ENCODE measurements at regions not wholly inside any gene's neighbourhood (a gene's known extent, or its start where the extent isn't known, plus 50 kb on each side); places are given as distances from the start of the nearest gene placed in this dataset.

GRCh38 chr2:204472375-204472774, 72.9 kb upstream of the PARD3B start:
- no peaks in the 10 kb centered on the region for H3K9me3 ChIP-seq (ENCODE audit: control insufficient read depth, low read depth, low read length)
- no peak overlapping the region for H3K56ac ChIP-seq (ENCODE audit: insufficient read length, low read depth, low read length)
- H2BK120ac ChIP-seq (ENCODE audit: low read depth, low read length, poor library complexity, severe bottlenecking), result no peak overlapping the region
- H3K4ac ChIP-seq (ENCODE audit: low read depth, low read length), result no peak overlapping the region
- H3K27me3 ChIP-seq (ENCODE audit: insufficient read depth, low read length), result no peaks in the 10 kb centered on the region
- H3T11ph ChIP-seq (ENCODE audit: low read length), result no peak overlapping the region
- no peak overlapping the region for H3K9ac ChIP-seq (ENCODE audit: extremely low read depth, insufficient read length, low read length)
- Mint-ChIP-seq H3K4me3 (no peak overlapping the region), H3K36me3 (ENCODE audit: insufficient read depth in 1 of 3, low read depth in 3 of 3) (no peaks in the 10 kb centered on the region), H3K9me3 (no peaks in the 10 kb centered on the region), H3K27me3 (ENCODE audit: low read depth) (no peaks in the 10 kb centered on the region), H3K4me1 (peaks cover 0 to 3% of the 10 kb centered on the region in 2 experiments; a peak in 1 of 4 replicates), H3K27ac (no peak overlapping the region)
- H3K4me2 ChIP-seq (ENCODE audit: insufficient read depth, insufficient read length, low read length), result no peak overlapping the region
- H3K27ac ChIP-seq (ENCODE audit: insufficient read length, low read depth, low read length), result no peak overlapping the region
- H3K79me2 ChIP-seq (ENCODE audit: insufficient read depth, low read length), result no peaks in the 10 kb centered on the region
- DNase-seq, result no peak
- no peak overlapping the region for H2BK5ac ChIP-seq (ENCODE audit: insufficient read length, low read length)
- H2BK15ac ChIP-seq (ENCODE audit: low read depth, low read length), result no peak overlapping the region
- no peak overlapping the region for H3K23ac ChIP-seq (ENCODE audit: insufficient read length, low read depth, low read length)
- no peak for TF ChIP-seq CTCF (conservative IDR thresholded peaks at IDR 0.05)
- WGBS (ENCODE audit: extremely low coverage, insufficient read length, low lambda C conversion rate), result no CpG with 5 or more reads among the region's 10 CpGs
- no peaks in the 10 kb centered on the region for H3K23me2 ChIP-seq (ENCODE audit: insufficient read length, low read depth, low read length, poor library complexity, severe bottlenecking)
- H2AFZ ChIP-seq (ENCODE audit: low read length), result no peak overlapping the region
- no peak overlapping the region for H3K18ac ChIP-seq (ENCODE audit: insufficient read length, low read depth, low read length)
- no peak overlapping the region for H4K5ac ChIP-seq (ENCODE audit: insufficient read length, low read depth, low read length)
- H2BK20ac ChIP-seq (ENCODE audit: low read depth, low read length, poor library complexity, severe bottlenecking), result no peak overlapping the region
- no peaks in the 10 kb centered on the region for H3K4me1 ChIP-seq (ENCODE audit: insufficient read depth, low read length)
- H2BK12ac ChIP-seq (ENCODE audit: insufficient read length, low read depth, low read length), result no peak overlapping the region
- H4K20me1 ChIP-seq (ENCODE audit: control insufficient read depth, insufficient read depth, insufficient read length), result no peaks in the 10 kb centered on the region
- H3K14ac ChIP-seq (ENCODE audit: insufficient read depth, low read length), result no peak overlapping the region
- no peak overlapping the region for H4K8ac ChIP-seq (replicated peaks; ENCODE audit: insufficient read length, low read depth, low read length)
- H4K91ac ChIP-seq (ENCODE audit: insufficient read length, low read depth, low read length), result no peak overlapping the region
- H3K79me1 ChIP-seq (ENCODE audit: insufficient read depth, low read depth, low read length, poor library complexity, severe bottlenecking), result no peaks in the 10 kb centered on the region
- no peak overlapping the region for H2AK5ac ChIP-seq (ENCODE audit: insufficient read length, low read length)

Measured in H9 (cell line).